Spleen (tissue), 7 donors: ENCODE measurements at regions not wholly inside any gene's neighbourhood (a gene's known extent, or its start where the extent isn't known, plus 50 kb on each side); places are given as distances from the start of the nearest gene placed in this dataset.

Experiments used
- CTCF ChIP-seq, 11 experiments: fragments of 200-600 bp in 7 of 11; fragments of 450-650 bp in 4 of 11; sonication (generic) in 4 of 11; IDR thresholded peaks in 8 of 11; conservative IDR thresholded peaks in 3 of 11; 1 replicate in 7 of 11; 2 replicates in 4 of 11; pipeline versions ENCODE4 v1.4.0 to v1.8.0; 2016 to 2021; ENCODE audit warnings: antibody characterized with exemption in 11 of 11, inconsistent platforms in 4 of 11, mild to moderate bottlenecking in 1 of 11
- POLR2A ChIP-seq, 3 donors: fragments of 450-650 bp; IDR thresholded peaks; one replicate each; pipeline ENCODE4 v1.5.1; 2017; ENCODE audit warnings: antibody characterized with exemption in 3 of 3, mild to moderate bottlenecking in 1 of 3
- donor health status: DM: no; HTN: no; CAD: no; lungs with moderate emphysema.
- donor health status: DM: no; HTN: no; CAD: no.
- donor health status: DM: no; HTN: no; CAD: no.

GRCh38 chr6:151680846-151681432 is 126.5 kb upstream of the ESR1 start:
- TF ChIP-seq CTCF (IDR thresholded peaks at IDR 0.05 in 8 of 11, conservative IDR thresholded peaks at IDR 0.05 in 3 of 11) (no peak), POLR2A (IDR thresholded peaks at IDR 0.05) (no peak)
